ENCODE measurements at regions not wholly inside any gene's neighbourhood (a gene's known extent, or its start where the extent isn't known, plus 50 kb on each side); places are given as distances from the start of the nearest gene placed in this dataset.
"Not testable (repeated sequence)": the region's sequence is repeated elsewhere in the genome, so short reads cannot be mapped to it uniquely, and the experiment has no call there.

DNA sequence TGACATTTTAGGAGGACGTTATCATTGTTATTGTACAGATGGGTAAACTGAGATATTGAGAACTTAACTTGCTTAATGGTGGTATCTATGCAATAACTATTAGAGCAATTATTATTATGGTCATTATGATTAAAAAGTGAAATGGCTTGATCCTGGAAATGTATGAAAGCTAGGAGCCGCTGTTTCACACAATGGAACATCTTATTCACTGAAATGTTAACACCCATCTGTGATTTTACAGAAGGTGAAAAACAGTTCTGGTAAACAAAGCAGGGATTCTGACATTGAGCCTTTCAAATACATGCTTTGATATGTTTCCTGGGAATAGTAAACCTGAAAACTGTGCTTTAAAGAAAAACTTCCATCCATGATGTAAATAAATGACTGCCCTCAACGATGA, 261.4 kb downstream of the BTG1 start:
- H3K4me3 ChIP-seq (ENCODE audit: low read depth, low read length): no peak overlapping the region
- DNase-seq (ENCODE audit: low read depth): no peak
- TF ChIP-seq CTCF (conservative IDR thresholded peaks at IDR 0.05; ENCODE audit: low read depth, low read length): no peak

- DNase-seq (ENCODE audit: low read depth): no peak
- H3K4me3 ChIP-seq (ENCODE audit: low read depth, low read length): no peak overlapping the region
- TF ChIP-seq CTCF (conservative IDR thresholded peaks at IDR 0.05; ENCODE audit: low read depth, low read length): no peak
Measured at GRCh38 chr12:91883811-91884210, 261.8 kb downstream of the BTG1 start.

- no peak overlapping the region for H3K4me3 ChIP-seq (ENCODE audit: low read depth, low read length)
- no peak for TF ChIP-seq CTCF (conservative IDR thresholded peaks at IDR 0.05; ENCODE audit: low read depth, low read length)
- DNase-seq (ENCODE audit: low read depth): no peak
Measured at GRCh38 chr12:91882910-91883309, 262.7 kb downstream of the BTG1 start.

- DNase-seq (ENCODE audit: low read depth): no peak
- no peak for TF ChIP-seq CTCF (conservative IDR thresholded peaks at IDR 0.05; ENCODE audit: low read depth, low read length)
- no peak overlapping the region for H3K4me3 ChIP-seq (ENCODE audit: low read depth, low read length)
Measured at GRCh38 chr12:91880528-91880927, 265.1 kb downstream of the BTG1 start.

DNA sequence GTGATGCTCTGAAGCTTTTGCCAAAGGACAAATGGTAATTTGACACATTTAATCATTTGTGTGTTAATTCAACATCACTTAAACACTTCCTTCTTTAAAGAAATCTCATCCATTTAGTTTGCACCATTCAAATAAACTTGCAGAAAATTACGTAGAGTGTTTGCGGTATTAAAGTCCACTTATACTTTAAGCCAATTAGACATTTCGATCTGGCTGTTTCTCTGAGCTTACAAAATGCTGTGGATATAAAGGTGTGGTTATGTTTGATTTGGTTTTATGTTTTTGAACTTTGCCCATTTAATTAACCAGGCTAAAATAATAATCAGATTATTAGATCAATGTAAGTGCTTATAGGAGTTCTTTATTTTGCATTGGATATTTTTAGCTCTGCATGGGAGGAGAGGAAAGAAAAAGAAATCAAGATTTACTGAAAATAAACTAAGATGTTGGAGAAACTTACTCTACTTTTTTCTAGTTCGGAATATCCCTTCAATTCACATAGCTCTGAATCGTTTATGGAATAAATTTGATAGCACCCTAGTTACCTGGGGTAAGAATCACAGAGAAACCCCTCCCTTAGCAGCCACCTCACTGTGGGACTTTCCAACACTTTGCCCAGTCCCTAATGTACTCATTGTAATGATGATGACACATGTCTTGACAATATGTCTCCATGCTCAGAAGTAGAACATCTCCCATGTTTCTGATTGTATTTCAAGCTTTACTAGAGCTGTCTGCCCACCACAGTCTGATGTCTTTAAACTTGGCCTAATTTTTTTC, 268.0 kb downstream of the BTG1 start:
- no peak overlapping the region for H3K4me3 ChIP-seq (ENCODE audit: low read depth, low read length)
- DNase-seq (ENCODE audit: low read depth): no peak
- no peak for TF ChIP-seq CTCF (conservative IDR thresholded peaks at IDR 0.05; ENCODE audit: low read depth, low read length)

DNA sequence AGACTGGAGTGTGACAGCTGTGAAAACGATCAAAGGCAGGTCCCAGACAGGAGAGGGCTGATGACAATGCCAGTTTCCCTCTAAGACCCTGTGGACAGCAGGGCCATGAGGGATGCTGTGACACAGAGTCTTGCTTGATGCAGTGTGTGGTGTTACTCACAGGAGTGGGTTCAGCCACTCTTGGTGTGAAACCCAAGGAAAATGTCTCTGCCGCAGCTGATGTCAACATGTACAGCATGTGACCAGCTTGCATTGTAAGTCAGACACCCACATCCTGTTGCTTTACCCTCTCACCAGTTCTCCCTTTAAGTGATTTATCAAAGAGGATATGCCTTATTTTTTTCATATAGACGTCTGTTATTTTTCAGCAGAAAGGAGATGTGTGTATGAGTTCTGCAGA, 268.6 kb downstream of the BTG1 start:
- no peak for DNase-seq (ENCODE audit: low read depth)
- TF ChIP-seq CTCF (conservative IDR thresholded peaks at IDR 0.05; ENCODE audit: low read depth, low read length): no peak
- no peak overlapping the region for H3K4me3 ChIP-seq (ENCODE audit: low read depth, low read length)

DNA sequence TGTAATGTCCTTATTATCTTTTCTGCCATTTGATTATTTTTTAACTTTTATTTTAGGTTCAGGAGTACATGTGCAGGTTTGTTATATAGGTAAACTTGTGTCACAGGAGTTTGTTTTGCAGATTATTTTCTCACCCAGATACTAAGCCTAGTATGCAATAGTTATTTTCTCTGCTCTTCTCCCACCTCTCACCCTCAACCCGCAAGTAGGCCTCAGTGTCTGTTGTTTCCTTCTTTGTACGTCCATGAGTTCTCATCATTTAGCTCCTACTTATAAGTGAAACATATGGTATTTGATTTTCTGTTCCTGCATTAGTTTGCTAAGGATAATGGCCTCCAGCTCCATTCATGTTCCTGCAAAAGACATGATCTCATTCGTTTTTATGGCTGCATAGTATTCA, 270.0 kb downstream of the BTG1 start:
- not testable (repeated sequence) for H3K4me3 ChIP-seq (ENCODE audit: low read depth, low read length); DNase-seq (ENCODE audit: low read depth)
